Ascending aorta (tissue), 2 donors: ENCODE measurements at regions not wholly inside any gene's neighbourhood (a gene's known extent, or its start where the extent isn't known, plus 50 kb on each side); places are given as distances from the start of the nearest gene placed in this dataset.
A peak's percentile ranks its signal among the peaks of the same experiment; 100 is the strongest.

Source experiments
- DNase-seq, 2 donors: peaks; one replicate each; pipeline ENCODE4 v3.0.0-alpha.2; 2019; ENCODE audit warnings: low spot score in 2 of 2
- H3K27ac ChIP-seq, 2 donors: fragments of 200-600 bp; sonication (generic); one replicate each; pipeline ENCODE4 v1.5.1; 2016 to 2017; ENCODE audit warnings: mild to moderate bottlenecking in 1 of 2
- H3K27me3 ChIP-seq: fragments of 200-600 bp; sonication (generic); one replicate; pipeline ENCODE4 v1.5.1; 2017
- H3K36me3 ChIP-seq, 2 donors: fragments of 200-600 bp; sonication (generic); one replicate each; pipeline ENCODE4 v1.5.1; 2016
- H3K4me1 ChIP-seq, 2 donors: fragments of 200-600 bp; sonication (generic); one replicate each; pipeline ENCODE4 v1.5.1; 2016 to 2017; ENCODE audit warnings: mild to moderate bottlenecking in 1 of 2
- H3K4me3 ChIP-seq, 2 donors: fragments of 200-600 bp; sonication (generic); one replicate each; pipeline ENCODE4 v1.5.1; 2016 to 2017; ENCODE audit warnings: mild to moderate bottlenecking in 1 of 2
- H3K9me3 ChIP-seq, 2 donors: fragments of 200-600 bp; sonication (generic); one replicate each; pipeline ENCODE4 v1.5.1; 2016
- CTCF ChIP-seq, 3 experiments: fragments of 200-600 bp in 2 of 3; fragments of 450-650 bp in 1 of 3; sonication (generic) in 2 of 3; IDR thresholded peaks; one replicate each; pipeline ENCODE4 v1.5.1; 2016 to 2019; ENCODE audit warnings: antibody characterized with exemption in 3 of 3, mild to moderate bottlenecking in 1 of 3, moderate library complexity in 1 of 3
- intact Hi-C: fragments of 100-400 bp; cut with DNase I; formaldehyde crosslinking; loops from one replicate; pipeline ENCODE4 v1.15.1; 2023

- H3K27me3 ChIP-seq: no peaks in the 10 kb centered on the region
Measured at GRCh38 chr11:134751766-134752165, 339.7 kb upstream of the B3GAT1 start.

DNA sequence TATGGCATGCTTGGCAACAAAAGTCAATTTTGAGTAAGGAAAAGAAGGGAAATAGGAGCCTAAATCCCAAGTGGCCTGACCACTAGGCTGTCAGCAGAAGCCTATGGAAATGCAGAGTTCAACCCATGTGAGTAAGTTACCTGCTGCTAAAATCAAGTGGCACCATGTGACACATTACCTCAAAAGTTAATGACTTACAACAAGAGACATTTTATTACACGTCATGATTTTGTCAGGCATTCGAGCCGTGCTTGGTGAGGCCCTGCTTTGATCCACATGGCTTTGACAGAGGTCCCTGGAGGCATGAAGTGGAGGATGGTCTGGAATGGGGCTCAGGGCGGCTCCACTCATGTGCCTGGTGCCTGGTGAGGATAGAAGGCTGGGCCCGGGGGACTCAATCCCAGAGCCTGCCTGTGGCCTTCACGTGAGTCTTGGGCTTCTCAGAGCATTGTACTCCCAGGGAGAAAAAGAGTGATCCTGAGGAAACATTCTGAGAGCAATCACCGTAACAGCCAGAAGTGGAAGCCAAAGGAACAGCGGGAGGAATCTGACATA lies 339.1 kb upstream of the B3GAT1 start:
- Histone ChIP-seq H3K27me3 (no peaks in the 10 kb centered on the region), H3K27ac (no peak overlapping the region), H3K4me3 (no peak overlapping the region), H3K4me1 (no peaks in the 10 kb centered on the region), H3K9me3 (no peaks in the 10 kb centered on the region), H3K36me3 (no peaks in the 10 kb centered on the region)
- DNase-seq: peak in 1 of 2 donors; percentile 44
- intact Hi-C loops: no loop called here
- TF ChIP-seq CTCF (IDR thresholded peaks at IDR 0.05): no peak

More at GRCh38 chr11:134751766-134752165, 339.7 kb upstream of the B3GAT1 start:
- no peak for TF ChIP-seq CTCF (IDR thresholded peaks at IDR 0.05)
- peak in 1 of 2 donors; percentile 16 for DNase-seq
- Histone ChIP-seq H3K9me3 (no peaks in the 10 kb centered on the region), H3K4me1 (no peaks in the 10 kb centered on the region), H3K27ac (no peak overlapping the region), H3K4me3 (no peak overlapping the region), H3K36me3 (no peaks in the 10 kb centered on the region)
- intact Hi-C loops: no loop called here

DNA sequence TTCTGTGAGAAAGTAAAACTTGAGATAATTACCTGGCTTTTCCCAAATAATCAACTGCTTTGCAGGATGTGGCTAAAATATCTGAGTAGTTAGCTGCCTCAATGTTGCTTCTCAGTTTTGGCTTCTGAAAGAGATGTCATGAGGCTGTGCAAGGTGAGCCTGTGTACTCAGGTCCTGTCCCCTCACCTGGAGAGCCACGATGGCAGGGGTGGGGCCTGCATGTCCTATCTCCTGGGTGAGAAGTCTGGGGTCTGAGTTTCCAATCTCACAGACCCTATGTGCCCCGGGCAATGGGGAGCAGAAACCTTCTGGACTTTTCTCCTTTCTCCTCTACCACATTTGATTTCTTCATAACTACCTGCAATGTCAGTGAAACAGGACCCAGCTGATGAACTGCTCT lies 338.6 kb upstream of the B3GAT1 start:
- Histone ChIP-seq H3K36me3 (no peaks in the 10 kb centered on the region), H3K9me3 (no peaks in the 10 kb centered on the region), H3K27ac (no peak overlapping the region), H3K27me3 (no peaks in the 10 kb centered on the region), H3K4me3 (no peak overlapping the region), H3K4me1 (no peaks in the 10 kb centered on the region)
- intact Hi-C loops: no loop called here
- TF ChIP-seq CTCF (IDR thresholded peaks at IDR 0.05): no peak
- no peak for DNase-seq

GRCh38 chr11:134749040-134749839 lies 337.2 kb upstream of the B3GAT1 start:
- peak in 1 of 2 donors; percentile 18 for DNase-seq
- intact Hi-C loops: no loop called here
- no peak for TF ChIP-seq CTCF (IDR thresholded peaks at IDR 0.05)

DNA sequence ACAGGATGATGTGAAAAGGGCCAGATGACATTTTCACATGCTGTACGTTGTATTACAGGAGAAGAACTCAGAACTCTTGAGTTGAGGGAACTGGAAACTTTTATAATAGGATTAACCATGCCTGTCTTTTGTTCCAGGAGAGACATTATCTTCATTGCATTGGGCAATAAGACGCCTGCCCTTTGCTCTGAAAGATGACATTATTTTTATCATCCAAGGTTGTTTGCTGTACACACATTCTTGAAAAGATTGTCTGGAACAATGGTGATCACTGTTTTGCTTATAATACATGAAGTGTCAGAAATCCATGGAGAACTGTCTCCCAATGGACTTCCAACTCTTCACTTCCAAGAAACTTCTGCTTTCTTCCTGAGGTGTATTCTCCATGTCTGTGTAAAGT lies 334.6 kb upstream of the B3GAT1 start:
- DNase-seq: peak in 1 of 2 donors; percentile 4
- TF ChIP-seq CTCF (IDR thresholded peaks at IDR 0.05): no peak
- Histone ChIP-seq H3K4me1 (no peaks in the 10 kb centered on the region), H3K36me3 (no peaks in the 10 kb centered on the region), H3K4me3 (no peak overlapping the region), H3K27me3 (no peaks in the 10 kb centered on the region), H3K27ac (no peak overlapping the region), H3K9me3 (no peaks in the 10 kb centered on the region)
- intact Hi-C loops: no loop called here

More at GRCh38 chr11:134749040-134749839, 337.2 kb upstream of the B3GAT1 start:
- Histone ChIP-seq H3K27ac (no peak overlapping the region), H3K9me3 (no peaks in the 10 kb centered on the region), H3K4me1 (no peaks in the 10 kb centered on the region), H3K36me3 (no peaks in the 10 kb centered on the region), H3K27me3 (no peaks in the 10 kb centered on the region), H3K4me3 (no peak overlapping the region)
